Bronchial epithelial cell (primary cell): ENCODE measurements at regions not wholly inside any gene's neighbourhood (a gene's known extent, or its start where the extent isn't known, plus 50 kb on each side); places are given as distances from the start of the nearest gene placed in this dataset.

Experiments used
- DNase-seq: peaks from one replicate; pipeline ENCODE4 v3.0.0-alpha.2; 2010; ENCODE audit warnings: low read depth
- FAIRE-seq: peaks from 2 replicates; lab custom pipeline; 2011; peaks lifted over from hg19 to GRCh38; lab: Jason Lieb, UNC
- H3K27me3 ChIP-seq: 2 replicates; pipeline ENCODE4 v1.5.1; 2011; ENCODE audit warnings: low read length; ENCODE audit not compliant: control insufficient read depth, insufficient read depth
- H3K36me3 ChIP-seq: 2 replicates; pipeline ENCODE4 v1.5.1; 2011; ENCODE audit warnings: low read length; ENCODE audit not compliant: control insufficient read depth, insufficient read depth
- H3K4me3 ChIP-seq: 2 replicates; pipeline ENCODE4 v1.5.1; 2011; ENCODE audit warnings: mild to moderate bottlenecking, low read depth, low read length, control low read depth
- CTCF ChIP-seq: IDR thresholded peaks from 2 replicates; pipeline ENCODE4 v1.5.1; 2011; ENCODE audit warnings: mild to moderate bottlenecking, moderate library complexity, low read length, control low read depth, inconsistent platforms; ENCODE audit not compliant: insufficient read depth, severe bottlenecking

- no peaks in the 10 kb centered on the region for H3K27me3 ChIP-seq
- DNase-seq (peak; percentile 18), FAIRE-seq (no peak)
- H3K4me3 ChIP-seq, result no peak overlapping the region
- H3K36me3 ChIP-seq, result no peaks in the 10 kb centered on the region
- no peak for TF ChIP-seq CTCF
These were observed 92.3 kb upstream of the ESRRG start for GRCh38 chr1:216815260-216816131.

- DNase-seq (no peak), FAIRE-seq (no peak)
- peaks cover 1% of the 10 kb centered on the region for H3K27me3 ChIP-seq
- H3K4me3 ChIP-seq, result no peak overlapping the region
- TF ChIP-seq CTCF, result no peak
- H3K36me3 ChIP-seq, result no peaks in the 10 kb centered on the region
These were observed 91.5 kb upstream of the ESRRG start for GRCh38 chr1:216814576-216815259.

GRCh38 chr1:216812966-216813365 lies 89.7 kb upstream of the ESRRG start:
- Histone ChIP-seq H3K4me3 (no peak overlapping the region), H3K36me3 (no peaks in the 10 kb centered on the region), H3K27me3 (peaks cover 1% of the 10 kb centered on the region)
- DNase-seq (peak; percentile 75), FAIRE-seq (no peak)
- TF ChIP-seq CTCF, result no peak

- FAIRE-seq, result no peak
- H3K36me3 ChIP-seq, result no peaks in the 10 kb centered on the region
- no peak for DNase-seq
- TF ChIP-seq CTCF, result no peak
- peaks cover 1% of the 10 kb centered on the region for H3K27me3 ChIP-seq
- H3K4me3 ChIP-seq, result no peak overlapping the region
These were observed 86.4 kb upstream of the ESRRG start for GRCh38 chr1:216809649-216810048.

- FAIRE-seq (no peak), DNase-seq (peak; percentile 39)
- Histone ChIP-seq H3K4me3 (no peak overlapping the region), H3K36me3 (no peaks in the 10 kb centered on the region), H3K27me3 (peaks cover 1% of the 10 kb centered on the region)
- no peak for TF ChIP-seq CTCF
These were observed 84.5 kb upstream of the ESRRG start for GRCh38 chr1:216807696-216808095.
